H1 (cell line): ENCODE measurements at regions not wholly inside any gene's neighbourhood (a gene's known extent, or its start where the extent isn't known, plus 50 kb on each side); places are given as distances from the start of the nearest gene placed in this dataset.

ENCODE experiments used
- ASH2L ChIP-seq: fragments of 200-600, 300-600 bp; sonication (generic); IDR thresholded peaks from one replicate; pipeline ENCODE4 v1.7.1; 2017; ENCODE audit warnings: low read length
- CHD7 ChIP-seq: fragments of 300-600 bp; sonication (generic); IDR thresholded peaks from 2 replicates; pipeline ENCODE4 v1.7.1; 2012; ENCODE audit warnings: low read length, moderate library complexity, mild to moderate bottlenecking, inconsistent platforms; ENCODE audit not compliant: insufficient replicate concordance
- CREB1 ChIP-seq: IDR thresholded peaks from 2 replicates; pipeline ENCODE4 v1.6.1; 2012; ENCODE audit warnings: inconsistent platforms
- GABPA ChIP-seq: IDR thresholded peaks from 2 replicates; pipeline ENCODE4 v1.6.1; 2011; ENCODE audit warnings: mild to moderate bottlenecking, low read length, moderate library complexity, borderline replicate concordance; ENCODE audit not compliant: insufficient read depth
- HDAC2 ChIP-seq, 2 experiments: fragments of 300-600 bp in 1 of 2; sonication (generic) in 1 of 2; IDR thresholded peaks; 2 replicates each; pipeline ENCODE4 v1.6.1; 2011 to 2012; ENCODE audit warnings: low read depth in 2 of 2, low read length in 2 of 2, mild to moderate bottlenecking in 2 of 2, moderate library complexity in 2 of 2, borderline replicate concordance in 1 of 2, inconsistent platforms in 1 of 2
- JUN ChIP-seq: IDR thresholded peaks from 2 replicates; pipeline ENCODE4 v1.6.1; 2011; ENCODE audit warnings: low read depth, mild to moderate bottlenecking, improper control_type of control experiment, low read length
- POLR2A ChIP-seq, 2 experiments: IDR thresholded peaks; 1 replicate in 1 of 2; 2 replicates in 1 of 2; pipeline ENCODE4 v1.6.1; 2011; ENCODE audit warnings: low read depth in 2 of 2, low read length in 2 of 2, mild to moderate bottlenecking in 2 of 2; ENCODE audit errors: control extremely low read depth in 1 of 2
- RAD21 ChIP-seq, 2 experiments: IDR thresholded peaks in 1 of 2; conservative IDR thresholded peaks in 1 of 2; 2 replicates each; pipeline ENCODE4 v1.6.1; 2011; ENCODE audit warnings: low read depth in 2 of 2, low read length in 2 of 2, improper control_type of control experiment in 1 of 2, inconsistent platforms in 1 of 2, mild to moderate bottlenecking in 1 of 2, moderate library complexity in 1 of 2
- USF2 ChIP-seq: IDR thresholded peaks from 2 replicates; pipeline ENCODE4 v1.6.1; 2011; ENCODE audit warnings: low read length, improper control_type of control experiment

- no peak for TF ChIP-seq CHD7
- TF ChIP-seq POLR2A (IDR thresholded peaks at IDR 0.05; ENCODE audit: control extremely low read depth in 1 of 2, low read depth in 2 of 2, low read length in 2 of 2): no peak
- TF ChIP-seq JUN: no peak
- no peak for TF ChIP-seq GABPA
- no peak for TF ChIP-seq CREB1
- TF ChIP-seq HDAC2 (IDR thresholded peaks at IDR 0.05; ENCODE audit: borderline replicate concordance in 1 of 2, low read depth in 2 of 2, low read length in 2 of 2): no peak
- TF ChIP-seq ASH2L: no peak
- TF ChIP-seq RAD21 (IDR thresholded peaks at IDR 0.05 in 1 of 2, conservative IDR thresholded peaks at IDR 0.05 in 1 of 2; ENCODE audit: low read depth in 2 of 2, low read length in 2 of 2): no peak
- no peak for TF ChIP-seq USF2
Measured at GRCh38 chr10:61313460-61313859, 139.7 kb downstream of the TMEM26 start (continued).
